H1 (cell line): ENCODE measurements at regions not wholly inside any gene's neighbourhood (a gene's known extent, or its start where the extent isn't known, plus 50 kb on each side); places are given as distances from the start of the nearest gene placed in this dataset.

Source experiments
- CTCF ChIA-PET: fragments of 300-600 bp; sonication (Branson Sonifier 250); formaldehyde crosslinking; loops from one replicate; lab custom pipeline; 2021; ENCODE audit not compliant: partially characterized antibody; lab: Charles Lee
- POLR2A ChIA-PET: fragments of 300-600 bp; sonication (Branson Sonifier 250); formaldehyde crosslinking; loops from one replicate; lab custom pipeline; 2021; ENCODE audit warnings: inconsistent platforms; ENCODE audit not compliant: partially characterized antibody; lab: Charles Lee
- DNase-seq, 2 experiments: peaks; one replicate each; pipeline versions ENCODE4 v3.0.0 to v3.0.0-alpha.2; 2010 to 2022; ENCODE audit warnings: low spot score in 2 of 2, low read depth in 1 of 2, mixed read lengths in 1 of 2
- FAIRE-seq: peaks from 2 replicates; lab custom pipeline; 2011; peaks lifted over from hg19 to GRCh38; lab: Jason Lieb, UNC
- H2AFZ ChIP-seq: 2 replicates; pipeline ENCODE4 v1.8.1; 2012; ENCODE audit warnings: low read length, inconsistent platforms
- H2AK5ac ChIP-seq: 2 replicates; pipeline ENCODE4 v1.6.1; 2013; ENCODE audit warnings: low read depth, low read length
- H2BK120ac ChIP-seq: replicated peaks from 2 replicates; pipeline ENCODE3; 2013; ENCODE audit warnings: low read depth, low read length, inconsistent platforms
- H2BK12ac ChIP-seq: 2 replicates; pipeline ENCODE4 v1.6.1; 2013; ENCODE audit warnings: low read depth, low read length
- H2BK15ac ChIP-seq: 2 replicates; pipeline ENCODE4 v1.6.1; 2013; ENCODE audit warnings: low read length
- H2BK20ac ChIP-seq: 2 replicates; pipeline ENCODE4 v1.6.1; 2013; ENCODE audit warnings: low read length
- H2BK5ac ChIP-seq: 2 replicates; pipeline ENCODE4 v1.6.1; 2013; ENCODE audit warnings: low read depth, low read length
- H3K14ac ChIP-seq: 2 replicates; pipeline ENCODE4 v1.6.1; 2013; ENCODE audit warnings: inconsistent platforms; ENCODE audit not compliant: insufficient read length
- H3K18ac ChIP-seq: 2 replicates; pipeline ENCODE4 v1.6.1; 2013; ENCODE audit warnings: low read length; ENCODE audit errors: extremely low read depth
- H3K23ac ChIP-seq: 2 replicates; pipeline ENCODE4 v1.6.1; 2013; ENCODE audit warnings: inconsistent platforms; ENCODE audit not compliant: insufficient read length
- H3K23me2 ChIP-seq: 2 replicates; pipeline ENCODE4 v1.6.1; 2013; ENCODE audit warnings: low read depth, low read length
- H3K27ac ChIP-seq: 2 replicates; pipeline ENCODE4 v1.6.1; 2011; ENCODE audit warnings: low read depth, low read length, inconsistent platforms
- H3K27me3 ChIP-seq, 4 experiments: replicated peaks in 1 of 4; 1 replicate in 1 of 4; 2 replicates in 3 of 4; pipeline versions ENCODE4 v1.6.1 to v1.8.1; 2011 to 2013; ENCODE audit warnings: low read length in 3 of 4, mild to moderate bottlenecking in 3 of 4, inconsistent platforms in 2 of 4, mixed read lengths in 2 of 4, moderate library complexity in 1 of 4; ENCODE audit not compliant: control insufficient read depth in 3 of 4, insufficient read depth in 3 of 4; ENCODE audit errors: extremely low read depth in 1 of 4
- H3K36me3 ChIP-seq, 4 experiments: 2 replicates each; pipeline versions ENCODE4 v1.6.1 to v1.8.1; 2011 to 2013; ENCODE audit warnings: mild to moderate bottlenecking in 4 of 4, low read length in 3 of 4, moderate library complexity in 2 of 4, control low read depth in 1 of 4, inconsistent platforms in 1 of 4; ENCODE audit not compliant: insufficient read depth in 4 of 4, control insufficient read depth in 2 of 4
- H3K4ac ChIP-seq: replicated peaks from 2 replicates; pipeline ENCODE3; 2013; ENCODE audit warnings: low read length, low read depth, mixed read lengths, inconsistent platforms; ENCODE audit not compliant: insufficient read length
- H3K4me1 ChIP-seq, 4 experiments: replicated peaks in 1 of 4; 1 replicate in 1 of 4; 2 replicates in 3 of 4; pipeline versions ENCODE4 v1.6.1 to v1.8.1; 2011 to 2013; ENCODE audit warnings: low read length in 3 of 4, inconsistent platforms in 2 of 4, mixed read lengths in 1 of 4; ENCODE audit not compliant: insufficient read depth in 4 of 4, control insufficient read depth in 3 of 4
- H3K4me2 ChIP-seq, 2 experiments: 2 replicates each; pipeline versions ENCODE4 v1.6.1 to v1.8.1; 2011 to 2013; ENCODE audit warnings: low read depth in 2 of 2, low read length in 2 of 2, control low read depth in 1 of 2, inconsistent platforms in 1 of 2, mild to moderate bottlenecking in 1 of 2; ENCODE audit not compliant: insufficient read depth in 1 of 2
- H3K4me3 ChIP-seq, 4 experiments: fragments of 200-600, 300-600 bp in 1 of 4; sonication (generic), shearing (Covaris generic), sonication (Bioruptor Twin) in 1 of 4; 2 replicates each; pipeline versions ENCODE4 v1.5.1 to v1.8.1; 2011 to 2016; ENCODE audit warnings: low read length in 4 of 4, low read depth in 3 of 4, control low read depth in 2 of 4, inconsistent platforms in 2 of 4, mild to moderate bottlenecking in 2 of 4, mixed read lengths in 1 of 4, moderate library complexity in 1 of 4; ENCODE audit not compliant: insufficient read depth in 2 of 4; ENCODE audit errors: extremely low read depth in 1 of 4
- H3K56ac ChIP-seq: replicated peaks from 2 replicates; pipeline ENCODE3; 2013; ENCODE audit warnings: low read depth, mild to moderate bottlenecking, mixed read lengths, low read length, inconsistent platforms; ENCODE audit not compliant: insufficient read length
- H3K79me1 ChIP-seq: 2 replicates; pipeline ENCODE4 v1.6.1; 2013; ENCODE audit warnings: low read depth, low read length, control low read depth
- H3K79me2 ChIP-seq, 2 experiments: 2 replicates each; pipeline versions ENCODE4 v1.6.1 to v1.8.1; 2012 to 2013; ENCODE audit warnings: low read length in 2 of 2, mild to moderate bottlenecking in 2 of 2, inconsistent platforms in 1 of 2; ENCODE audit not compliant: insufficient read depth in 2 of 2, control insufficient read depth in 1 of 2
- H3K9ac ChIP-seq, 4 experiments: replicated peaks in 1 of 4; 1 replicate in 1 of 4; 2 replicates in 3 of 4; pipeline versions ENCODE4 v1.6.1 to v1.8.1; 2011 to 2013; ENCODE audit warnings: low read depth in 3 of 4, low read length in 3 of 4, control low read depth in 2 of 4, mild to moderate bottlenecking in 2 of 4, moderate library complexity in 2 of 4, inconsistent platforms in 1 of 4; ENCODE audit errors: extremely low read depth in 1 of 4
- H3K9me3 ChIP-seq, 2 experiments: 2 replicates each; pipeline versions ENCODE4 v1.6.1 to v1.8.1; 2012 to 2013; ENCODE audit warnings: mild to moderate bottlenecking in 2 of 2, moderate library complexity in 2 of 2, control low read depth in 1 of 2, inconsistent platforms in 1 of 2, low read depth in 1 of 2, low read length in 1 of 2, mixed read lengths in 1 of 2; ENCODE audit not compliant: insufficient read depth in 2 of 2
- H4K20me1 ChIP-seq, 2 experiments: replicated peaks in 1 of 2; 2 replicates each; pipeline versions ENCODE3 to v1.8.1; 2011 to 2013; ENCODE audit warnings: inconsistent platforms in 2 of 2, low read length in 2 of 2, mild to moderate bottlenecking in 1 of 2; ENCODE audit not compliant: insufficient read depth in 2 of 2, control insufficient read depth in 1 of 2
- H4K5ac ChIP-seq: 2 replicates; pipeline ENCODE4 v1.6.1; 2013; ENCODE audit warnings: low read length, low read depth, mixed read lengths, inconsistent platforms; ENCODE audit not compliant: insufficient read length
- H4K8ac ChIP-seq: 2 replicates; pipeline ENCODE4 v1.8.0; 2013; ENCODE audit warnings: mild to moderate bottlenecking, moderate library complexity, low read length, inconsistent platforms; ENCODE audit not compliant: insufficient read depth; ENCODE audit errors: extremely low read depth
- H4K91ac ChIP-seq: replicated peaks from 2 replicates; pipeline ENCODE3; 2013; ENCODE audit warnings: low read length, mixed read lengths, inconsistent platforms; ENCODE audit not compliant: insufficient read length
- ASH2L ChIP-seq: fragments of 200-600, 300-600 bp; sonication (generic); IDR thresholded peaks from one replicate; pipeline ENCODE4 v1.7.1; 2017; ENCODE audit warnings: low read length
- CHD1 ChIP-seq: IDR thresholded peaks from 2 replicates; pipeline ENCODE4 v1.6.1; 2012; ENCODE audit warnings: low read depth, low read length, improper control_type of control experiment
- CHD2 ChIP-seq: IDR thresholded peaks from 2 replicates; pipeline ENCODE4 v1.6.1; 2012; ENCODE audit warnings: low read length, improper control_type of control experiment
- EZH2 ChIP-seq: fragments of 200-600 bp; sonication (generic); IDR thresholded peaks from 2 replicates; pipeline ENCODE4 v1.7.1; 2012; ENCODE audit warnings: low read depth, mild to moderate bottlenecking, moderate library complexity, low read length, inconsistent platforms; ENCODE audit not compliant: severe bottlenecking
- GTF2F1 ChIP-seq: IDR thresholded peaks from 2 replicates; pipeline ENCODE4 v1.6.1; 2012; ENCODE audit warnings: low read depth, low read length, improper control_type of control experiment, borderline replicate concordance
- KDM4A ChIP-seq: IDR thresholded peaks from one replicate; pipeline ENCODE4 v1.7.1; 2012; ENCODE audit warnings: low read depth, mild to moderate bottlenecking, moderate library complexity, low read length, inconsistent platforms; ENCODE audit not compliant: severe bottlenecking
- SIX5 ChIP-seq: IDR thresholded peaks from 2 replicates; pipeline ENCODE4 v1.6.1; 2011; ENCODE audit warnings: mild to moderate bottlenecking, low read depth, low read length
- SP4 ChIP-seq: IDR thresholded peaks from 2 replicates; pipeline ENCODE4 v1.6.1; 2012; ENCODE audit warnings: low read length, inconsistent platforms
- WGBS, 2 experiments: shearing (Covaris generic) in 1 of 2; methylation state at CpG; one replicate each; pipeline versions ENCODE4 v1.1.6 to v1.1.7; 2013 to 2015; ENCODE audit warnings: low lambda C conversion rate in 2 of 2, mixed read lengths in 2 of 2, inconsistent platforms in 1 of 2, low coverage in 1 of 2, missing lambda C conversion rate in 1 of 2; ENCODE audit not compliant: insufficient replicate concordance in 2 of 2, insufficient coverage in 1 of 2, insufficient read length in 1 of 2; ENCODE audit errors: extremely low coverage in 1 of 2, missing lambda C conversion rate in 1 of 2; 5-methylcytosine and 5-hydroxymethylcytosine counted together
- TF ChIP-seq, protein P1 (sequence below): IDR thresholded peaks from 2 replicates; pipeline ENCODE4 v1.6.1; 2012; ENCODE audit warnings: inconsistent platforms

DNA sequence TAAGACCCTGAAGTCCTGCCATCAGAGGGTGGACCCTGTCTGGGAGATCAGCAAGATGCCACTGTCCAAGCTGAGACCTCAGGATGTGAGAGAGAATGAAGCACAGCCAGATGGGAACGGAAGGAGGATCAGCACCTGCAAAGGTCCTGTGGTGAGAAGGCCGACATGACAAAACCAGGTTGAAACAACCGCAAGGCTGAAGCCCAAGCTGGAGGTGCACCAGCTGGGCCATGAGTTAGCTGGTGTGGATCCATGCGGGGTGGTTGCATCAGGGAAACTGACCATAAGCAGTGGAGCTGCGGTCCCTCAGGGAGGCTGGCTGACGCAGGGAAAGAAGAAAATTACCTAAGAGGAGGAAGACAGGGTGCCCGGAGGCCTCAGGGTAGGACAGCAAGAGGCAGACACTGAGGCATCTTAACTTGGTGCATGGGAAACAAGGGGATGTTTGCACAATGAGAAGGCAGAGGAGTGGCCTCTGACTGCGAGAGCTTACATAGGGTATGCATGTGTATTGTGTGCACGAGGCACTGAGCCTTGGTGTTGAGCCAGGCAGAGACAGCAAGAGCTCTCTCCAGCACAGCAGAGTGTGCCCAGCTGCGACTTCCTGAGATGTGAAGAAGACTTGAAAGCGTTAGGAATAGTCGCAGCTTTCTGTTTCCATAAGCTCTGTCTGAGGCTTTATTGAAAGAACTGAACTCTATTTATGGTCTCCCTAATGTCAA, 497.7 kb downstream of the OCA2 start:
- Histone ChIP-seq H3K56ac (no peak overlapping the region), H4K5ac (no peak overlapping the region), H2BK15ac (no peak overlapping the region), H3K9me3 (no peaks in the 10 kb centered on the region), H3K9ac (no peak overlapping the region), H2AK5ac (no peak overlapping the region), H3K4ac (no peak overlapping the region), H3K27ac (no peak overlapping the region), H2BK12ac (0 out of 2 replicates have a peak overlapping the region, but pooled peaks have one; percentile 5), H3K14ac (no peak overlapping the region), H4K20me1 (no peaks in the 10 kb centered on the region), H3K79me2 (no peaks in the 10 kb centered on the region), H3K79me1 (no peaks in the 10 kb centered on the region), H3K27me3 (no peaks in the 10 kb centered on the region), H3K23ac (no peak overlapping the region), H3K36me3 (no peaks in the 10 kb centered on the region; a peak in 1 of 8 replicates), H4K91ac (no peak overlapping the region), H3K4me1 (peaks cover 0 to 2% (median under 1%) of the 10 kb centered on the region in 4 experiments; a peak in 3 of 7 replicates), H3K18ac (no peak overlapping the region), H3K4me3 (no peak overlapping the region), H2BK5ac (no peak overlapping the region), H2BK20ac (no peak overlapping the region), H2AFZ (peak overlapping the region; percentile 65; the same call in 1 of the 2 replicates), H4K8ac (no peak overlapping the region), H2BK120ac (no peak overlapping the region), H3K23me2 (0 out of 2 replicates have a peak, but pooled peaks cover 2% of the 10 kb centered on the region), H3K4me2 (no peak overlapping the region)
- no peak for DNase-seq
- FAIRE-seq = no peak
- ChIA-PET CTCF (no interaction called here), POLR2A (no interaction called here)
- 90% methylated on average over 12 of the region's 12 CpGs; no CpG with 5 or more reads in 1 of the 2 experiments for WGBS, 2 experiments
- TF ChIP-seq ASH2L = no peak
- no peak for TF ChIP-seq GTF2F1
- no peak for TF ChIP-seq EZH2
- no peak for TF ChIP-seq SIX5
- no peak for TF ChIP-seq SP4
- no peak for TF ChIP-seq KDM4A
- TF ChIP-seq, protein P1, sequence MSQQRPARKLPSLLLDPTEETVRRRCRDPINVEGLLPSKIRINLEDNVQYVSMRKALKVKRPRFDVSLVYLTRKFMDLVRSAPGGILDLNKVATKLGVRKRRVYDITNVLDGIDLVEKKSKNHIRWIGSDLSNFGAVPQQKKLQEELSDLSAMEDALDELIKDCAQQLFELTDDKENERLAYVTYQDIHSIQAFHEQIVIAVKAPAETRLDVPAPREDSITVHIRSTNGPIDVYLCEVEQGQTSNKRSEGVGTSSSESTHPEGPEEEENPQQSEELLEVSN = no peak
- no peak for TF ChIP-seq CHD2
- TF ChIP-seq CHD1 = no peak
